ENCODE measurements at regions not wholly inside any gene's neighbourhood (a gene's known extent, or its start where the extent isn't known, plus 50 kb on each side); places are given as distances from the start of the nearest gene placed in this dataset.

DNA sequence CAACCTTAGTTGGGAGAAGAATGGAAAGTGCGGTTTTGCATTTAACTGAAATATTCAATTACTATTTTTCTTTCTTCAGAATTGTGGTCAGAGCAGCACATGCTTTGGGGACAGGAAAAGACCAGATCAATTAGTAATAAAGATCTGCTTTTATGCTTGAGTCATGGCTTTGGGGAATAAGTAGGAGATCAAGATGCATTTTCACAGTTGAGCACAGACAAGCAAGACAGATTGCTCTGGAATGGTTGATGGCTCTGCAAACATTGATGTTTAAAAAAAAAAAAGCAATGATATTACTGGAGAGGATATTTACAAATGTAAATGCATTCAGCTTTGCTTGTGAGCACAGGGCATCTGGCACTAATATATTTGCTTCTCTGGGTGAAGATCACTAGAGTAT lies 224.4 kb upstream of the SASH1 start:
- no peak for DNase-seq
- intact Hi-C loops (cut with DNase I) = no loop called here

- intact Hi-C loops (cut with DNase I) = no loop called here
- DNase-seq = no peak
Observed at GRCh38 chr6:148128014-148128730, 214.5 kb upstream of the SASH1 start.

DNA sequence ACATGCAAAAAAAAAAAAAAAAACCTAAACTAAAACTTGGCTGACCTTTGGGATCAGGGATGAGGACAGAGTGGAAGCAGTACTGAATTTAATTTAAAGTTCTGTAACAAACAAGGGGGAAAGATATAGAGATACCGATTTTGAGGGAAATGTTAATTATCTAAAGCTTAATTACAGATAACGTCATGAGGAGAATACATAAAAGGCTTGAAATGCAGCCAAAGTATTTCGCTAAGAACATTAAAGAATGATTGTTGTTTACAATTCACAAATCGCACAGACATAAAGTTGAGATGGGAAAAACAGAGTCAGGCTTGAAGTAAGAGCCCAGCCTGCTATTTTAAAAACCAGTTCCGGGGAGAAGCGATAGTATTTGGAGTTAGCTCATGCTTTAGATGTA lies 208.0 kb upstream of the SASH1 start:
- no peak for DNase-seq
- intact Hi-C loops (cut with DNase I) = no loop called here

DNA sequence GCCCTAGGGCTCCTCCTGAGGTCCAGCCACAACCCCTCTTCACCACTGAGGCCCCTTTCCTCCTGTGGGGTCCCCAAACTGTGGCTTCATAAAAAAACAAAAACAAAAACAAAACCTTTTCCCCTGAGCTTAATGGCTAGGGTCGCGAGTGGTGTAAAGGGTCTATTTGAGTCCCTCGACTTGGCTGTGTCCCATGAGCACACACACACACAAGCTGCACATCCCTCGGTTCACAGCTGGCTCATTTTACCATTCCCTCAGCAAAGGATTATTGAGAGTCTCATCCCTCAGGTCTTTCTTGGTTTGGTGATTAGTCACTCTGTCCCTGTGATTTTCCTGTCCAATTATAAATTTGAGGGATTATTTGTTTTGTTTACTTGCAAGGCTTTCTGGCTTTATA lies 206.1 kb upstream of the SASH1 start:
- no peak for DNase-seq
- intact Hi-C loops (cut with DNase I) = no loop called here

DNA sequence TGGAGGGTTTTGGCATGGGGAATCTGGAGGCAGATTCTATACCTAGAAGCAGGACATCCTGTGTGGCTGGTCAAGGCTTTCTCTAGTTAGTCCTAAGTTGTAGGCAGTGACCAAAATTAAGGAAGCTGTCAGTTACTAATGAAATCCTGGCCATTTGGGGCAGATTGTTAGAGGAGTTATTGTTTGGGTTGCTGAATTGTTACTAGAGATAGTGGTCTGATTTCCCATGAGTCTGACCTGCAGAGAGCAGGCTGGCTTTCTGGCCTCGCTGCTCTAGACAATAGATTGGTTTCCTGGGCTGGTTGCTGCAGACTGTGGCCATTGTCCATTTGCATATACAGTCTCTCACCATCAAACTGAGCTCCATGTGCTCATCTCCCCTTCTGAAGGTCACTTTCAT lies 205.0 kb upstream of the SASH1 start:
- intact Hi-C loops (cut with DNase I) = no loop called here
- DNase-seq = no peak

GRCh38 chr6:148138573-148138972 lies 204.1 kb upstream of the SASH1 start:
- intact Hi-C loops (cut with DNase I) = no loop called here
- DNase-seq = no peak

DNA sequence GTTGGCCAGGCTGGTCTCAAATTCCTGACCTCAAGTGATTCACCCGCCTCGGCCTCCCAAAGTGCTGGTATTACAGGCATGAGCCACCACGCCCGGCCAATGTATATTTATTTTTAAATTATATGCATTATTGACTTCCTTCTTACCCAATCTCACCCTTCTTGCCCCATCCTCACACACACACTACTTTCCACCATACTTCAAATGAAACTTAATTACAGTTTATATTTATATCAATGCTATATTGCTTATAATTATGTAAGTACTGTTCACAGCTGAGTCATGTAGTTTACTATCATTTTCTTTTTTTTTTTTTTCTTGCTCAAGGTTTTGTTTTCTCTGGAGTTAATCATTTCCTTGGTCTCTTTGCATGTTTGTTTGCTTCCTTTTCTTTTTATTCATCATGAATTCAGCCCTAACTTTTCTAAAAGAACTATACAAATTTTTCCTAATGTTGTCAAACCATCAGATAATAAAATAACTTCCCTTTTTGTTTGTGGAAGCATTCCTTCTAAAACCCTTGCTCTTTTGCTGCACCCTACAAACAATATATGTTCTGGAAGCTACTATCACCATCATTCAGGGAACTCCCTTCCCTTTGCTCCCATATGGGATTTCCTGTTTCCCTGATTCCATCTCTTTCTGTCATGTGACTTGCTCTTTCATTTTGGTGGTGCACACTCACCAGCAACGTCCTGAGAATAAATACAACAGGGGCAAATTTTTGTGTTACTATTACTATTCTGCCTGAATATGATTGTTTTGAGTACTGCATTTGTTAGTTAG lies 201.7 kb upstream of the SASH1 start:
- intact Hi-C loops (cut with DNase I) = no loop called here
- no peak for DNase-seq

DNA sequence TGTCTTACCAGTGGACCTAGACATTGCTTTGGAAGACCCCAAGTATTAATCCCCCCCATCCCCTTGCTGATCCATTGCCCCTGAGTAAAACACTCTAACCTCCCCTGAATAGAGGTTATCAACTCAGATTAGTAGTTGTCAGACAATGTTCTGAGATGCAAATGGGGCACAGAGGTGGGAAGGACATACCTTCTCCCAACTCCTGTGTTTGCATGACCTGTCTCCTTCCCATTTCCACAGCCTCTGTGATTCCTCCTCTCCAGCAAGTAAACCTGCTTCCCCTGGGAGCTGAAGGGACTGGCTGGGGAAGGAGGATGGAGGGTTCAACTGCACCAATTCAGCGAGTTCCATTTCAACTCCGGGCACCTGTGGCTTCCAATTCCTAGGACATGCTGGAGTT lies 199.8 kb upstream of the SASH1 start:
- intact Hi-C loops (cut with DNase I) = no loop called here
- DNase-seq = no peak

- intact Hi-C loops (cut with DNase I) = no loop called here
- DNase-seq = no peak
Observed at GRCh38 chr6:148143771-148144170, 198.9 kb upstream of the SASH1 start.

- intact Hi-C loops (cut with DNase I) = no loop called here
- DNase-seq = peak; percentile 33 to 95 (median 76)
Observed at GRCh38 chr6:148144917-148145521, 197.6 kb upstream of the SASH1 start.

DNA sequence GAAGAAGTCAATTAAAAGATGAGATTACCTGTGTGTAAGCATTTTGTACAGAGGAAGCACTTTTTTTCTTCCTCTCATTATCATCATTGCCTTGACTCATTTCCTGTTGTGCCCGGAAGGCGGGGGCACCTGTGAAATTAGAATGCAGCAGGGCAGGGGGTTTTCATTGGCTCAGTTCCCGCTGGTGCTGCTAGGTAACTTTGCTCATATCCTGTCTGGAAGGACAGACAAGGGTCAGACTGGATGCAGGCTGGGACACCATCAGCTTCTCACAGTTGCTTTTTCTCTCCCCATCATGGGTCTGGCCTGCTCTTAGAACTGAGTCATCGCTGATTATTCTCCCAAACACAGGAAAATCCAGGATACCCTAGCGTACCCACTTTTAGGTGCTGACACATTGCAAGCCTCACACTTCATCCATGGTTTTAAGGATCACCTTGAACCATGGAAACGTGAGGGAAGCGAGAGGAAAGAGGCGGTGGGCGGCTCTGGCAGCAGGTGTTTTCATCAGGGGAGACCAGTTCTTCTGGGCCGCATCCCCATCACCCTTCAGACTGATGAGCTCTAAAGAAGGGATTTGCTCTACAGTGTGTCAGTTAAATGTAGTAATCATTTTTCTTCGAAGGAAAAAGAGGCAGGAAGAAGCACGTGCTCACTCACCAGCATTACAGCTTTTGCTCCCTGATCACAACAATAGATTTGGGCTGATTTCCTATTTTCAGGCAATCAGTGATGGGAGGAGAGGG lies 195.7 kb upstream of the SASH1 start:
- DNase-seq = no peak
- intact Hi-C loops (cut with DNase I) = no loop called here

GRCh38 chr6:148147463-148147830 lies 195.2 kb upstream of the SASH1 start:
- intact Hi-C loops (cut with DNase I) = no loop called here
- DNase-seq = no peak

GRCh38 chr6:148151896-148152643 lies 190.6 kb upstream of the SASH1 start:
- no peak for DNase-seq
- intact Hi-C loops (cut with DNase I) = no loop called here

DNA sequence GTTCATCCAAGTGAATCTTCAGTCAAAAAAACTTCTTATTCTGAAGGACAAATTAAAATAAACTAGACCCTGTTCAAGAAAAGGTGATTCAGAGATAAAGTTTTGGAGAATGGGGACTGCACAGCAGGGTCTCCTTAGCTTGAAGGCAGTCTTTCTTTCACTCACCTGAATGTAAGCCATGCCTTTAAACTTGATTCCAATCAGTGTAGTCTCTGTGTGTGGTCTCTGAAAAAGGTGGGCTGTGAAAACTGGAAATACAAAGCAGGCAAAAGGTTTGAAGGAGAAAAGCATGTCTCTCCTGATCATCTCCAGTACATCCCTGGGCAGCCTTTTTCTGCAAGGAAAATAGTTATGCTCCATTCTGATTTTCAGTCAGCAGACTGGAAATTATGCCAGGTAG lies 188.0 kb upstream of the SASH1 start:
- no peak for DNase-seq
- intact Hi-C loops (cut with DNase I) = no loop called here

GRCh38 chr6:148155293-148155692 lies 187.3 kb upstream of the SASH1 start:
- DNase-seq = no peak
- intact Hi-C loops (cut with DNase I) = no loop called here

DNA sequence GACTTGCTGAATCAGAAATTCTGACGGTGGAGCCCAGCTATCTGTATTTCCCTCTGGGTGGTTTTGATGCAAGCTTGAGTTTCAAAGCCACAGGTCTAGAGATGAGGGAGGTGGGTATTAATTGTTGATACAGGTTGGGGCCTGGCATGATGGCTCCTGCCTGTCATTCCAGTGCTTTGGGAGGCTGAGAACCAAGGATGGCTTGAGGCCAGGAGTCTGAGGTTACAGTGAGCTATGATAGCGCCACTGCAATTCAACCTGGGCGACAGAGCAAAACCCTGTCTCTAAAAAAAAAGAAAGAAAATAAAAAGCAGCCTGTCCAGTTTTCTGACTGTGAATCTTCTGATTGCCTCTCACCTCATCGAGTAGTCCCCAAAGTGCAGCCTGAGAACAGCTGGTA lies 184.8 kb upstream of the SASH1 start:
- DNase-seq = no peak
- intact Hi-C loops (cut with DNase I) = no loop called here

GRCh38 chr6:148164645-148165044 lies 178.0 kb upstream of the SASH1 start:
- intact Hi-C loops (cut with DNase I) = loop anchor here (5.0 to 10.0 kb wide), 2 partner anchors 770 to 1307 kb away; no protein-coding TSS in a partner anchor
- DNase-seq = no peak

- intact Hi-C loops (cut with DNase I) = loop anchor here (5.0 to 10.0 kb wide), 2 partner anchors 772 to 1309 kb away; no protein-coding TSS in a partner anchor
- DNase-seq = no peak
Observed at GRCh38 chr6:148166339-148166968, 176.2 kb upstream of the SASH1 start.

GRCh38 chr6:148169706-148170105 lies 172.9 kb upstream of the SASH1 start:
- intact Hi-C loops (cut with DNase I) = loop anchor here (5.0 to 10.0 kb wide), 2 partner anchors 775 to 1312 kb away; no protein-coding TSS in a partner anchor
- DNase-seq = no peak

DNA sequence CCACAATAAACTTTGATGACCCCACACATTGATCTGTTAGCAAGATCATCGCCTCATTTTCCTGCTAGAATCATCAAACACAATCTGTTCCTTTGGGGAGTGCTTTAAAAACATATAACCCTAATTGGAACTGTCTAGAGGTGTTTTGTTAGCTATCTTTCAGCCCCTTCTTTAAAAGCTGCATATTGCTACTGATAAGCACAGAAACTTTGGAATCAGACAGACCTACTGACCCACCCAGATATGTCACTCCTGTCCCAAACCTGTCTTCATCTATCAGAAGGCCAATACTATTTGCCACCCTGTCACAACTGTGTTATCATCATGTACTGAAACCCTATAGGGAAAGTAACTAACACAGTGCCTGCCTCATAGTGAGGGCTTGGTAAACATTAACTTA lies 172.4 kb upstream of the SASH1 start:
- no peak for DNase-seq
- intact Hi-C loops (cut with DNase I) = no loop called here

Data from posterior cingulate gyrus (tissue), 11 donors.